ENCODE measurements at regions not wholly inside any gene's neighbourhood (a gene's known extent, or its start where the extent isn't known, plus 50 kb on each side); places are given as distances from the start of the nearest gene placed in this dataset.

DNA sequence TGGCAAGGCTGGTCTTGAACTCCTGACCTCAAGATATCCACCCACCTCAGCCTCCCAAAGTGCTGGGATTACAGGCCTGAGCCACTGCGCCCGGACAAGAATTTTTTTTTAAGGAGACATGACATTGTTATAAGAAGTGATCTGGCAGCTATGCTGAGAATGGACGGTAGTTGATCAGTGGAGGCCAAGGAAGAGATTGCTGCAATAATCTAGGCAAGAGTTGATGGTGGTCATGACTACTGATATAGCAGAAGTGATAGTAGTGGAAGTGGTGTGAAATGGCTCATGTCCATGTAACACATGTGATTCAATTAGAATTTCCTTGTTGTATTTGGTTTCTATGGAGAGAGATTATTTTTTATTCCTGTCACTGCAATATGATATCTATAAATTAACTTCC, 125.3 kb upstream of the CCN2 start:
- DNase-seq (ENCODE audit: low read depth, low spot score) = no peak
- H3K4me3 ChIP-seq (ENCODE audit: low read depth, low read length) = no peak overlapping the region
- POLR2A ChIA-PET = no interaction called here
- TF ChIP-seq, protein P1, sequence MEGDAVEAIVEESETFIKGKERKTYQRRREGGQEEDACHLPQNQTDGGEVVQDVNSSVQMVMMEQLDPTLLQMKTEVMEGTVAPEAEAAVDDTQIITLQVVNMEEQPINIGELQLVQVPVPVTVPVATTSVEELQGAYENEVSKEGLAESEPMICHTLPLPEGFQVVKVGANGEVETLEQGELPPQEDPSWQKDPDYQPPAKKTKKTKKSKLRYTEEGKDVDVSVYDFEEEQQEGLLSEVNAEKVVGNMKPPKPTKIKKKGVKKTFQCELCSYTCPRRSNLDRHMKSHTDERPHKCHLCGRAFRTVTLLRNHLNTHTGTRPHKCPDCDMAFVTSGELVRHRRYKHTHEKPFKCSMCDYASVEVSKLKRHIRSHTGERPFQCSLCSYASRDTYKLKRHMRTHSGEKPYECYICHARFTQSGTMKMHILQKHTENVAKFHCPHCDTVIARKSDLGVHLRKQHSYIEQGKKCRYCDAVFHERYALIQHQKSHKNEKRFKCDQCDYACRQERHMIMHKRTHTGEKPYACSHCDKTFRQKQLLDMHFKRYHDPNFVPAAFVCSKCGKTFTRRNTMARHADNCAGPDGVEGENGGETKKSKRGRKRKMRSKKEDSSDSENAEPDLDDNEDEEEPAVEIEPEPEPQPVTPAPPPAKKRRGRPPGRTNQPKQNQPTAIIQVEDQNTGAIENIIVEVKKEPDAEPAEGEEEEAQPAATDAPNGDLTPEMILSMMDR (IDR thresholded peaks at IDR 0.05; ENCODE audit: insufficient read depth, low read length, missing control alignments) = no peak
- CTCF ChIA-PET = no interaction called here

DNA sequence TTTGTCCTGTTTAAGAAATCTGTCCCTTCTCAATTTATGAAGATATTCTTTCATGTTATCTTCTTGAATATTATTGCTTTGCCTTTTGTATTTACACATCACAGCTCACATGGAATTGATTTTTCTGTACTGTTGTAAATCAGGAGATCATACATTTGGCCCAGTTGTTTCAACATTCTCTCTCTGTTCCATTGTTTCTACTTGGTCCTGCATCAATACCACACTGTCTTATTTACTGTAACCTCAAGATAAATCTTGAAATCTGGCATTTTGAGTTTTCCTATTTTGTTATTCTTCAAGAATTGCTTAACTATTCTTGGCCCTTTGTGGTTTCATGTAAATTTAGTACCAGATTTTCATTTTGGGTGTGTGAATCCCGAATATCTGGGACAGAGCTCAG, 121.7 kb upstream of the CCN2 start:
- POLR2A ChIA-PET = no interaction called here
- CTCF ChIA-PET = interaction anchor here (1.0 kb wide), 1 partner anchor 157 kb away, joined by 3 read pairs; no protein-coding TSS in a partner anchor
- TF ChIP-seq, protein P1 (IDR thresholded peaks at IDR 0.05; ENCODE audit: insufficient read depth, low read length, missing control alignments) = no peak
- DNase-seq (ENCODE audit: low read depth, low spot score) = no peak
- H3K4me3 ChIP-seq (ENCODE audit: low read depth, low read length) = no peak overlapping the region

DNA sequence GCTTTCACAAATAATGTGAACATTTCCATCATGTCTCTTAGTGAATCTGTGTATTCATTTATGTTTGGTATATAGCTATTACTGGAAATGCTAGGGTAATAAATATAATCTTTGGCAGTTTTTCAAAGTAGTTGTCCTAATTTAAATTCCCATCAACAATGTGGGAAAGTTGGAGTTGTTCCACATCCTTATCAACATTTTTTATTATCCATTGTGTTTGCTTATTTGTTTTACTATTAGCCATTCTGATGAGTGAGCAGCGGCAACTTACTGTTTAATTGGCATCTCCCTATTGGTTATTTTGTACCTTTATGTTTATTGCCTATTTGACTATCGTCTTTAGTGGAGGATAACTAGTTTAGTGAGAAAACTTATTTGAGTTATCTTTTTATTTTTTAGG, 121.1 kb upstream of the CCN2 start:
- ChIA-PET POLR2A (no interaction called here), CTCF (interaction anchor here (1.7 kb wide), 1 partner anchor 11 kb away, joined by 4 read pairs; no protein-coding TSS in a partner anchor)
- no peak for DNase-seq (ENCODE audit: low read depth, low spot score)
- no peak overlapping the region for H3K4me3 ChIP-seq (ENCODE audit: low read depth, low read length)
- TF ChIP-seq, protein P1 (IDR thresholded peaks at IDR 0.05; ENCODE audit: insufficient read depth, low read length, missing control alignments) = no peak

DNA sequence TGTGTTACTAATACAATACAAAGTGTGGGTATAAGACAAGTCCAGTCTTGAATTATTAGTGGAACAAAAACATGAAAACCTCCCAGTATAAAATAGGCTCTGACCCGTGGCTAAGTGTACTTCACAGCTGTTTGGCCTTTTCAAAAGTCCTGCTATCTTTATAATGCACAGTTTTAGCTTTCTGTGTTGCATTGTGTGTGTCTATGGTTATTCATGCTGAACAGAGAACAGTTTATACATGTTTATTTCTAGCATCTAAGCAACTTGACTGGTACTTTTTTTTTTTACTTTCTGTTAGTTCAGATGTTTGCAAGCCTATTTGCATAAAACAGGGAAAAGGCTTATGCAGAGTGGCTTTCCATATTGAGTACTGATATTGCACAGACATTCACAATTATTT, 119.2 kb upstream of the CCN2 start:
- POLR2A ChIA-PET = no interaction called here
- DNase-seq (ENCODE audit: low read depth, low spot score) = no peak
- TF ChIP-seq, protein P1 (IDR thresholded peaks at IDR 0.05; ENCODE audit: insufficient read depth, low read length, missing control alignments) = no peak
- CTCF ChIA-PET = interaction anchor here (1.1 to 1.7 kb wide), 3 partner anchors 9 to 70 kb away, joined by 3 to 4 read pairs (median 4); no protein-coding TSS in a partner anchor
- H3K4me3 ChIP-seq (ENCODE audit: low read depth, low read length) = no peak overlapping the region

DNA sequence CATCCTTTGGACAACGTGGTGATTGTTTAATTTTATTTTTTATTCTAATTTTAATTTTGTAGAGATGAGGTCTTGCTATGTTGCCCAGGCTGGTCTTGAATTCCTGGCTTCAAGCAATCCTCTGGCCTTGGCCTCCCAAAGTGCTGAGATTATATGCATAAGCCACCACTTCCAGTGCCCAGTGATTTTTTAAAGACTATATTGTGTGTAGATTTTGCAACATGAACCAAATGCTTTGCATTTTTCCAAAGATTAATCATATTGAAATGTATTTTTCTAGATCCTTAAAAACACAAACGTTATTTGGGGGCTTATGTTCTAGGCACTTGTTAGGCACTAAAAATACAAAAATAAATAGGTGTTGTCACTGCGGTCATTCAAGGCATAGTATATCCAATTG, 117.6 kb upstream of the CCN2 start:
- ChIA-PET CTCF (no interaction called here), POLR2A (interaction anchor here (0.8 to 1.0 kb wide), 2 partner anchors 117 to 119 kb away, joined by 3 read pairs; partner anchors contain the start of gene CCN2)
- DNase-seq (ENCODE audit: low read depth, low spot score) = no peak
- H3K4me3 ChIP-seq (ENCODE audit: low read depth, low read length) = no peak overlapping the region
- TF ChIP-seq, protein P1 (IDR thresholded peaks at IDR 0.05; ENCODE audit: insufficient read depth, low read length, missing control alignments) = no peak

DNA sequence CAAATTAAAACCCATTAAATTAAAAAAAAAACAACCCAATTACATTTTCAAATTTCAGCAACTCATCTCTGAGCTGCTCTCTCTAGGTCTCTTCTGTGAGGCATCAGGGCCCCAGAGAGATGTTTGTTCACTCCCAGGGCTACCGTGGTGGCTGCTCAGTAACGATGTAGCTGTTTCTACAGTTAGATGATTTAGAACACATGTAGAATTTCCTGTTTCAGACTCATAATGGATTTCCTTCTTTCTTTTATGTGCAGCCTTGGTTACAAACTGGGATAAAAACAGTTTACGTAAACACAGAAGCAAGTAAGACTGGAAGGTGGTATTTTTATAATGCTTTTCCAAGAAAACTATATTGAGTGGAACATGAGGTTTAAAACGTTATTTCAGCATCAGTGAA, 116.1 kb upstream of the CCN2 start:
- ChIA-PET CTCF (no interaction called here), POLR2A (interaction anchor here (1.0 to 1.9 kb wide), 2 partner anchors 116 to 117 kb away, joined by 5 read pairs; partner anchors contain the start of gene CCN2)
- no peak for DNase-seq (ENCODE audit: low read depth, low spot score)
- TF ChIP-seq, protein P1 (IDR thresholded peaks at IDR 0.05; ENCODE audit: insufficient read depth, low read length, missing control alignments) = no peak
- H3K4me3 ChIP-seq (ENCODE audit: low read depth, low read length) = no peak overlapping the region

Measured in AG04449 (cell line).